Progenitor cell of endocrine pancreas (in vitro differentiated cells): ENCODE measurements at regions not wholly inside any gene's neighbourhood (a gene's known extent, or its start where the extent isn't known, plus 50 kb on each side); places are given as distances from the start of the nearest gene placed in this dataset.

ENCODE experiments used
- DNase-seq: peaks from one replicate; pipeline ENCODE4 v3.0.0; 2021; ENCODE audit warnings: low spot score; ENCODE audit not compliant: unreplicated experiment
- H3K27ac Mint-ChIP-seq: 2 replicates; pipeline ENCODE4 v1.8.0; 2021; ENCODE audit warnings: mild to moderate bottlenecking, moderate library complexity, mixed read lengths
- H3K27me3 Mint-ChIP-seq: 2 replicates; pipeline ENCODE4 v1.8.0; 2021; ENCODE audit warnings: mixed read lengths
- H3K36me3 Mint-ChIP-seq: 2 replicates; pipeline ENCODE4 v1.8.0; 2022; ENCODE audit warnings: mixed read lengths; ENCODE audit not compliant: insufficient read depth
- H3K4me1 Mint-ChIP-seq: 2 replicates; pipeline ENCODE4 v1.8.0; 2021; ENCODE audit warnings: low read depth, mixed read lengths
- H3K4me3 Mint-ChIP-seq: 2 replicates; pipeline ENCODE4 v1.8.0; 2021; ENCODE audit warnings: low read depth, mild to moderate bottlenecking, moderate library complexity, mixed read lengths
- H3K9me3 Mint-ChIP-seq: 2 replicates; pipeline ENCODE4 v1.8.0; 2021; ENCODE audit warnings: low read depth, mixed read lengths
- CTCF ChIP-seq: fragments of 200-600 bp; sonication (generic); IDR thresholded peaks from one replicate; pipeline ENCODE4 v1.5.0; 2021; ENCODE audit warnings: antibody characterized with exemption, mild to moderate bottlenecking; ENCODE audit not compliant: unreplicated experiment

- no peak overlapping the region for H3K4me3 Mint-ChIP-seq
- H3K9me3 Mint-ChIP-seq: no peaks in the 10 kb centered on the region
- H3K27me3 Mint-ChIP-seq: no peaks in the 10 kb centered on the region
- no peak overlapping the region for H3K27ac Mint-ChIP-seq
- no peak for DNase-seq
- no peaks in the 10 kb centered on the region for H3K36me3 Mint-ChIP-seq
- no peak for TF ChIP-seq CTCF
- H3K4me1 Mint-ChIP-seq: peaks cover 12% of the 10 kb centered on the region
These were observed 1111.2 kb downstream of the TUSC7 start for GRCh38 chr3:117820658-117821299.

GRCh38 chr3:117822416-117822815, 1112.8 kb downstream of the TUSC7 start:
- Mint-ChIP-seq H3K27me3 (no peaks in the 10 kb centered on the region), H3K4me1 (peaks cover 12% of the 10 kb centered on the region)

GRCh38 chr3:117836296-117836695, 1126.7 kb downstream of the TUSC7 start:
- Mint-ChIP-seq H3K36me3 (peaks cover 2% of the 10 kb centered on the region), H3K27me3 (no peaks in the 10 kb centered on the region), H3K4me3 (no peak overlapping the region), H3K9me3 (no peaks in the 10 kb centered on the region), H3K4me1 (peaks cover 3% of the 10 kb centered on the region), H3K27ac (no peak overlapping the region)
- no peak for TF ChIP-seq CTCF
- no peak for DNase-seq

More at GRCh38 chr3:117822416-117822815, 1112.8 kb downstream of the TUSC7 start:
- Mint-ChIP-seq H3K4me3 (no peak overlapping the region), H3K9me3 (no peaks in the 10 kb centered on the region), H3K36me3 (no peaks in the 10 kb centered on the region), H3K27ac (no peak overlapping the region)
- no peak for DNase-seq
- no peak for TF ChIP-seq CTCF

GRCh38 chr3:117837391-117837790, 1127.8 kb downstream of the TUSC7 start:
- no peak for DNase-seq
- H3K4me1 Mint-ChIP-seq: no peaks in the 10 kb centered on the region
- no peak overlapping the region for H3K27ac Mint-ChIP-seq

GRCh38 chr3:117842086-117842485, 1132.5 kb downstream of the TUSC7 start:
- no peaks in the 10 kb centered on the region for H3K4me1 Mint-ChIP-seq
- no peak for TF ChIP-seq CTCF
- H3K4me3 Mint-ChIP-seq: no peak overlapping the region
- no peak overlapping the region for H3K27ac Mint-ChIP-seq
- no peaks in the 10 kb centered on the region for H3K9me3 Mint-ChIP-seq
- no peak for DNase-seq
- H3K27me3 Mint-ChIP-seq: no peaks in the 10 kb centered on the region
- no peaks in the 10 kb centered on the region for H3K36me3 Mint-ChIP-seq

More at GRCh38 chr3:117837391-117837790, 1127.8 kb downstream of the TUSC7 start:
- no peaks in the 10 kb centered on the region for H3K36me3 Mint-ChIP-seq
- TF ChIP-seq CTCF: no peak
- no peaks in the 10 kb centered on the region for H3K27me3 Mint-ChIP-seq
- no peaks in the 10 kb centered on the region for H3K9me3 Mint-ChIP-seq
- no peak overlapping the region for H3K4me3 Mint-ChIP-seq
